HG02642 (cell line): ENCODE measurements at regions not wholly inside any gene's neighbourhood (a gene's known extent, or its start where the extent isn't known, plus 50 kb on each side); places are given as distances from the start of the nearest gene placed in this dataset.
"Not testable (repeated sequence)": the region's sequence is repeated elsewhere in the genome, so short reads cannot be mapped to it uniquely, and the experiment has no call there.

Experiments
- ATAC-seq: cut with Tn5 transposase; IDR thresholded peaks from one replicate; pipeline ENCODE4 v1.9.1; 2021; ENCODE audit warnings: mild to moderate bottlenecking; ENCODE audit not compliant: unreplicated experiment, poor library complexity

DNA sequence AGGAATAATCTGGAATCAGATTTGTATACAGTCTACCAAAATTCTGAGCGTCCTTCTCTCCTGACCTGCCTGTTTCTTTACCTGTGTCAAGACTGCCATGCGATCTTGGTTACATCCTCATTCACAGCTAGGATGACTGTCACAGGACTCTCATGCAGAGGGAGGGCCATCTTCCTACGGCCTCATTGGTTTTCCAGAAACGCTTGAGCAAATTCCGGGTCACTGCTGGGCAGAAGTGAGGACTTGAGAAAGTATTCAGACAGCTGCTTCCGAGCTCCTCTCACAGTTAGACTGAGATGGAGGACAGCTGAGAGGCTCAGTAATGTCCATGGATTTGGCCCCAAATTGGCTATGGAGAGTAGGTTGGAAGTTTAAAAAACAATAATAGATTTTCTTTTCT, 94.2 kb downstream of the TFAP2C start:
- ATAC-seq: no peak

DNA sequence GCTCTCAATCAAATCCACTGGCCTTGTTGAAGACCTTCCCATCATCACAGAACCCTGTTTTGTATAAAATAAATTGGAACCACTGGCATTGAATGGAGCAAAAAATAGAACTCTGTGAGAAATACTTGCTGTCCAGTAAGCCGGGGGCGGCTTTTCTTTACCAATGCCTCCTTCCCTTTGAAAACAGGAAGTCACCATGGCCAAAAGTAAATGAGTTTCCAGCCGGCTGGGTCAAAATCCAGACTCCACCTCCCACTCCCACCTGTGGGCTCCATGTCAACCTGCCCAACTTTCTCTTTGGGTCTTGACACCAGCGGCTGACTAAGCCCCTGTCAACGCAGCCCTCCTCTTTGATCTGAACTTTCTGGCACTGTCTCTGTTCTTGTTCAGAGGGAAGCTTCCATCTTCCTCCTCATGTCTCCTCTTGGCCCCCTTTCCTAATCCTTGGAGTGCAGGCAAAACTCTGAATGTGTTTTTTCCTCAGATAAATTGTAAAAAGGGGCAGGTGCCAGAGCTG, 95.2 kb downstream of the TFAP2C start:
- ATAC-seq: no peak

DNA sequence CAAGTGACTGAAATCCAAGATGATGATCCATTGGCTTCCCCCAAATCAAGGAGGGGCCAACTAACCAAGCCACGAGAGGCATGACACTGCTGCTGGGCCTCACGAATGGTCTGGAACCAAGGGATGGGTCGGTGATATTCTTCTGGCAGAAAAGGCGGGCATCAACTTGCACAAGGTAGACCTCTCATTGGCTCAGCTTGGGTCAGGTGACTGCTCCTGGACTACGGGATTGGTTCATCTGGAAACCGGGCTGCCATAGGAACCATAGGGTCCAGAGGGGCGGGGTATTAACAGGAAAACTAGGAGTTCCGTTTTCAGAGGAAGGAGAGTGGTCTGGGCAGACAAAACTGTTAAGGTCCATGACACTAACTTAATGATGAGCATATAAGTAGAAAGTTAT, 100.9 kb downstream of the TFAP2C start:
- no peak for ATAC-seq

DNA sequence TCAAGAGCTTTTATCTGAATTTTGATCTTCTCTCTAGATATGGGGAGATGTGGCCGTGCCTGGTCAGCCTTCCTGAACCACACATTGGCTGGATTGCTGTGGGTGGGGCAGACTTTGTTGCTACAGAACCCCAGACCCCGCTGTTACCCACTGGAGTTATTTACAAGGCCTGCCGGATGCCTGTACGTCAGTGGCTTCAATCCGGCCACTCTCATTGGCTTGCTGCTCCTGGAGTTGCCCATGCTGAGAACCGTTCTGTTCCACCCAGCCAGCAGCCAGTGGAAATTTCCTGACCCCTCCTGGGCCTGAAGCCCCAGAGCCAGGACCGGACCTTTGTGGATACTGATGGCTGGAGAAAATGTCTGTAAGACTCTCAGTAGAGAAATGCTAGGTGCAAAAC, 101.9 kb downstream of the TFAP2C start:
- no peak for ATAC-seq

DNA sequence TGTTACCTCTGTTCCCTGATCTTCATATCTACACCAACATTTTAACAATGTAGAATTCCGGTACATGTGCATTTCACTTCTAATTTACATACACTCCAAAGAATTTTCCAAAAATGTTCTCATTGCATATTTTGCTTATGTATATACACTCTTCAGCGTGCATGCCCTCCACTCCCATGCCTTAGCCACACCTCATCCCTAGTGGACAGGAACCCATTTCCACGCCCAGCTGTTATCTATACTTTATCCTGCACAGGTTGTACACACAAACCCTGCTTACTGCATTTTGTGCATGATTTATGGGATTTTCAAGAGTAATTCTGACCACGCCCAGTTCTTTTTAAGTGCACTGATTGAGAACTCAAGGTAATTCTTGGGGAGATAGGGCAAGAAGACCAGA, 102.4 kb downstream of the TFAP2C start:
- ATAC-seq: no peak

DNA sequence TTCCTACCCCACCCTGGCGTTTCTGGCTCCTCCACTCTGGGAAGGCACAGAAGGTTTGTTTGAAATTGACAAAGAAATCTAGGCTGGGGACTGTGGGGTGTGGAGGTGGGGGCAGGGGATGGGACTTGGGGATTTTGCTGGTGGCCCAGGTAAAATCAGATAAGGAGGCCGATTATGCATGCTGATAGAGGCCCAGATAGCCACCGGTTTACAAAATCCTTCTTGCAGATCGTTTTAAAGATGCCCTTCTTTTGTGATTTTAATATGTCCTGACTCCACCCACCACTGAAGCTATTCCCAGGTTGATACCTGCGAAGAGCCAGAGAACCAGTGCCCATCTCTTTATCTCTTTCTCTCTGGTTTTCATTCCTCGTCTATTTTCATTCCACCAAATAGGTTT, 104.9 kb downstream of the TFAP2C start:
- no peak for ATAC-seq

DNA sequence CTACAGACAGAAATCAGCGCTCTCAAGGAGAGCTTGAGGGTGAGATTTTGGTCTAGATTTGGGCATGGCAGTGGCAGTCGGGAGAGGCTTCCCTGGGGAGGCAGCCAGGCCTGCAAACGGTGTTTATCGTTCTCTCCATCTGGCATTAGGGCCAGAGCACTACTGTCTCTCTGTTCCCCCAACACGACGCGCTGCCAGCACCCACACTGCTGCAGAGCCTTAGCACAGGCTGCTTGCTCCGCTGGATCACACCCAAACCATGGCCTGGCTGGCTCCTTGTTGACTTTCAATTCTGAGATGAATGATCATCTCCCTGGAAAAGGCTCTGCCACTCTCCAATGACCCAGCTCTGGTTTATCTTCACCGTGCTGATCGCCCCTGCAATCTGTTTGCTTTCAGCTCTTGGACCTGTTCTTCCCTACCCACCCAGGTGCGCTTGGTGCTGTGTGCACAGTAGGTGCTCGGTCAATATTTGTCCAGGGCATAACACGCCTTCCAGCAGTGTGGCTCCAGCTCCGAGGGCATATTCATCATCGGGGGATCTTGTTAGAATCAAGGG, 106.1 kb downstream of the TFAP2C start:
- no peak for ATAC-seq

DNA sequence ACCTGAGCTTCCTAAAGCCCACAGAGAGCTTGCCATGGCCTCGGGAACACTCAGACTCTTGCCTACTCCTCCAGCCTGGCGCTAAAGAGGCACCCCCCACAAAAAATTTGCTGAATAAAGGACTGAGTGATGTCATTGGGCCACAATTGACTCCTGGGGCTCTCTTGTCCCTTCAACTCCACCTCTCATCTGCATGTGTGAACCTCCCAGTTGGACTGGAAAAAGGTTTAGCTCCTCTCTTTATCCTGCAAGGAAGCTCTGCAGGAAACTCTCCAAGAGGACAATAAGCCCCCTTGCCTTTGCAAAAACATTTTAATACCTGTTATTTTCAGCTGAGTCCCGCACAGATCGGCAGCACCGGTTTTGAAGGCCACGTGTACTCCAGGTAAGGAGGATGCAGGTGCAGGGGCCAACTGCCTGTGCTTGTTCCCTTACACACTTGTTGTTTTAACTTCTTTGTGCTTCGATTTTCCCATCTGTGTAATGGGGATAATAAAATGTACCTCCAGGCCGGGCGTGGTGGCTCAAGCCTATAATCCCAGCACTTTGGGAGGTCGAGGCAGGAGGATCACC, 107.3 kb downstream of the TFAP2C start:
- no peak for ATAC-seq

DNA sequence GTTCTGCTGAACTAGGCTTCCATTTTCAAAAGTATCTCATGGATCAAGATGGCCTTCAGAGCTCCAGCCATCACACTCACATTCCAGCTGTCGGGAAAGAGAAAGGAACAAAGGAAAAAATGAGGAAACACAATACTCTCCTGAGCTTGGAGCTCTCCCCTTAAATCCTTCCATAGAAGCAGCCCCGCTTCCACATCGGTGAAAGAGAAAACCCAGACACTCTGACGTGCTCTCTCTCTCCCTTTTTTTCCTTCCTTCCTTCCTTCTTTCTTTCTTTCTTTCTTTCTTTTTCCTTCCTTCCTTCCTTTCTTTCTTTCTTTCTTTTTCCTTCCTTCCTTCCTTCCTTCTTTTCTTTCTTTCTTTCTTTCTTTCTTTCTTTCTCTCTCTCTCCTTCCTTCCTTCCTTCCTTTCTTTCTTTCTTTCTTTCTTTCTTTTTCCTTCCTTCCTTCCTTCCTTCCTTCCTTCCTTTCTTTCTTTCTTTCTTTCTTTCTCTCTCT, 115.3 kb downstream of the TFAP2C start:
- not testable (repeated sequence) for ATAC-seq

DNA sequence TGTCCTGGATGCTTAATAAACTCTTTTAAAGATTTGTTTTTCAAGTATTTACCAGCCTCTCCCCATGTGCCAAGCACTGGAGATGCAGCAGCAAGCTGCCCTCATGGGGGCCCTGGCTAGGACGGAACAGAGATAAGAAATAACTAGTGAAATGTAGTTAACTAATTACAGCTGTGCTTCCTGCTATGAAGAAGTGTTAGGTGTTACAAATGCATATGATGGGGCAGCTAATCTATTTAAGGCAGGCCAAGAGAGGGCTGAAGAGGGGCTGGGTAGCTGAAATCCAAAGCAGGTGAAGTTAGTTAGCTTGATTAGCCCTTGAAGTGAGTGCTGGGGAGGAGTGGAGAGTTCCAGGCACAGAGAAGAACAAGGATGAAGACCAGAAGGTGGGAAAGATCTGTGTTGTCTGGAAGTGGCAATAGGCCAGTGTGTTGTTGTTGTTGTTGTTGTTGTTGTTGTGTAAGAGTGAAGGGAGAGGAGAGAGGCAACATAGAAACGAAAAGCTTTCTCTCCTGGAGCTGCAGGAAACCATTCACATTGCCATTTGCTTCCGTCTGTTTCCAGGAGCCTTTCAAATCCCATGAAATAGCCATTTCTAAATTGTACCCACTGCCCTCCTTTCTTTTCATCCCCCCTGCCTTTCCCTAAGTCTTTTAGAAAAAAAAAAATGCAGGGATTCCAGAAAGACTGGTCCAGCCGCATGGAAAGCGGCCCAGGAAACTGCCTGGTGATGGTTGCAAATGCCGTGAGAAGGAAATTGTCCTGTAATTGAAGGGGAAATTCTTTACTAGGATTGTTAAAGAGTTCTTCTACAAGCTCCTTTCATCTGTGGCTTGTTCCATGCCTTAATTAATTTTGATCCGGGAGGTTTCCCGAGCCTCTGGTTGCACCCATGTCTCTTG, 119.6 kb downstream of the TFAP2C start:
- no peak for ATAC-seq

DNA sequence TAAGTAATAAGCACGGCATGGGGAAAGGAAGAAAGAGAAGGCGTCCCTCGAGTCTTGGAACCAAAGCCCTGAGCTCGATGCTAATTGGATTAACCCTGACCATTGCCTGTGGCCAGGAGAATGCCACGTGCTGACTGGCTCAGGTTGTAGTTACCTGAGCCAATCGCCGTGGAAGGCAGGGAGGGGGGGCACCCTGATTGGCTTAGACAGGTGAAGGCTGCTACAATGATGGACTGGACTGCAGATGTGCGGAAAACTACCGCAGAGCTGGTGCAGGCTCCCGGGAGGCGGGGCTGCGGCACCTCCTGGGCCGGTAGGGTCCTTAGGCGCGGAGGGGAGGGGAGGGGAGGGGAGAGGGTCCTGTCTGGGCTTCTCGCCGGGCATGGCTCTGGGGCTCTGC, 121.3 kb downstream of the TFAP2C start:
- ATAC-seq: no peak

DNA sequence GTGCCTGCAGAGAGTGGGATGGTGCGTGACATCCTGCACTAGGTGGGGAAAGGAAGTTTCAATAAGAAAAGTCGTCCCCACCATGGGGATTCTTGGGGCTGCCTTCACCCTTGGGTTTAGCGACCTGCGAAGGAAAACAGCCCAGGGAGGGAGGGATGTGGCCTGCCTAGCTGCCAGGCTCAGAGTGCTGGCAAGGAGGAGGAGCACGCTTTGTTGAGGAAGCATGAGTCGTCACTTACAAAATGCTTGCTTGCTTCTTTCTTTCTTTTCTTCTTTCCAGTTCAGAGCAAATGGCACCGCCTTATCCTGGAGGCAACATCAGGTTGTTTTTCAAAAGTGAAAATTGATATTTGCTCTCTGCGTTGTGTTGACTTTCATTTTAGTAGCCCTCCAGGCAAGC, 123.2 kb downstream of the TFAP2C start:
- ATAC-seq: no peak

DNA sequence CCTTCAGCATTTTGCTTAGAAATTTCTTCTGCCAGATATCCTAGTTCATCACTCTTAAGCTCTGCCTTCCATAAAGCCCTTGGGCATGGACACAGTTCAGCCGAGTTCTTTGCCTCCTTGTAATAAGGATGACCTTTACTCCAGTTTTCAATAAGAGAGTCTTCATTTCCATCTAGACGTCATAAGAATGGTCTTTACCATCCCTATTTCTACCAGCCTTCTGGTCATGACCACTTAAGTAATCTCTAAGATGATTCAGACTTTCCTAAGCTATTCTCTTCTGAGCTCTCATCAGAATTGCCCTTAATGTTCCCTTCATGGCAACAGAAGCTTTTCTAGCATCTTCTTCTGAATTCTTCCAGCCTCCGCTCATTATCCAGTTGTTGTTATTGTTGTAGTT, 126.1 kb downstream of the TFAP2C start:
- no peak for ATAC-seq

DNA sequence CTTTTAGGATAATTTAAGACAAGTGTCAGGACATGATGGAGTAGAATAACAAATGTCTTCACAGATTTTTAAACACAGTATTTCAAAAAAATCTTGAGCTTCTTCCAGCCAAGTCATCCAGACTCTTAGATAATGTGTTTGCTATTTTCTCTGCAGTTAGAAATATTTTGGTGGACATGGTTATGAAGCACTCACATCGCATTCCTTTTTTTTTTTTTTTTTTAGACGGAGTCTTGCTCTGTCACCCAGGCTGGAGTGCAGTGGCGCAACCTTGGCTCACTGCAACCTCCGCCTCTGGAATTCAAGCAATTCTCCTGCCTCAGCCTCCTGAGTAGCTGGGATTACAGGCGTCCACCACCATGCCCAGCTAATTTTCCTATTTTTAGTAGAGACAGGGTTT, 127.6 kb downstream of the TFAP2C start:
- not testable (repeated sequence) for ATAC-seq

DNA sequence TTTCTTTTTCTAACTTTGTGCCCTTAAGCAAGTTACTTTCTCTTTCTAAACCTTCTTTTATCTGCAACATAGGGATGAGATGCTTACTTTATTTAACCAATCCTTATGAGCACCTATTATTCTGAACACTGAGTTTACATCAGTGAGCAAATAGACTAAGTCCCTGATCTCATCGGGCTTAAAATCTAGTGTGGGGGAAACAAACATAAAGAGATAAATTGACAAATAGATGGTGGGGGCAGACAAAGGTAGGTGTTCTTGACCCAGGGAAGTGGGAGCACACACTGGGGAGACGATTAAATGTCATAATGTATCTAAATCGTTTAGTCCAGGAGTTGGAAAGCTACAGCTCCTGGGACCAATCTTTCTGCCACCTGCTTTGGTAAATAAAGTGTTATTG, 129.6 kb downstream of the TFAP2C start:
- ATAC-seq: no peak

DNA sequence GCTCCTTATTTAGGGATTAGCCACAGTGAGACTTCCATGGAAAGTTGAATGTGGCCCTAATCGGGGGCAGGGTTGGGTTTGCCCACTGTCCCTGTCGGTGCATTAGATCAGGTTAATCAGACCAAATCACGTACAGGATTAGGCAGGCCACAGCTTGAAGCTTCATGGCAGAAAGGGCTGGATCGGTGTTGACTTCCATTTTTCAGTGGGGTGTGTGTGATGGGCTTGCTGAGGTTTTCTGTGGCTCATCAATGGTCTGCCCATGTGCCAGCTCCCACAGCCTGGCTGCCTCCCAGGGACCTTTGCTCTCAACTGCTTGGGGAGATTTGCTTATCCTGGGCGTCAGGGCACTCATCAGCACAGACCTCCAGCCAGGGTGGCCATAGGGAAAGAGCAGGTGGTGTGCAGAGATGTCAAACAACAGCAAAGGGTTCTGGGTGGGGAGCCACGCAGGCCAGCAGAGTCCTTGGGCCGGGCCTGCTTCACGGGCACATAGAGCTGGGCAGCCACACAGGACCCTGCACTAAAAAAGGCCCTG, 130.7 kb downstream of the TFAP2C start:
- no peak for ATAC-seq

DNA sequence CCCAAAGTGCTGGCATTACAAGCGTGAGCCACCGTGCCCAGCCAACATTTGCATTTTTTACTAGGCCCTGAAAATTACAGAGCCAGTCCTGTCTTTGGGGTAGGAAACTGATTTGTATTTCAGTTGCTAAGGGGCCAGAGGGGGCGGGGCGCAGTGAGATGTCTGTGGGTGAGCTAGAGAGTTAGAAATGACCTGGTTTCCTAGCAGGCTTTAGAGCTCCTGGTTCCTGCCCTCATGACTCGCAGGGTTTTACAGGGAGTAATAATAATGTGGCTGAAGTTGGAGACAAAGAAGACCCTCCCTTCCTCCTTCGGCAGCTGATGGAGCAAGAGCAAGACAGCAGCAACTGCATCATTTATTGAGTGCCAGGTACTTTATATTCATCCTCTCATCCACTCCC, 131.5 kb downstream of the TFAP2C start:
- ATAC-seq: no peak

DNA sequence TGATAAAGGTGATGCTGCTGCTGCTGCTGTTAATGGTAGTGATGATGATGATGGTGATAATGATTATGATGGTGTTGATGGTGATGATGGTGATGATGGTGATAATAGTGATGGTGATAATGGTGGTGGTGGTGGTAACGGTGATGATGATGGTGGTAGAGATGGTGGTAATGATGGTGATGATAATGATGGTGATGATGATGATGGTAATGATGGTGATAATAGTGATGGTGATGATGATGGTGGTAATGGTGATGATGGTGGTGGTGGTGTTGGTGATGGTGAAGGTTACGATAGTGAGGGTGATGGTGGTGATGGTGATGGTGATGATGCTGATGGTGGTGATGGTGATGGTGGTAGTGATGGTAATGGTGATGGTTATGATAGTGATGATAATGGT, 132.3 kb downstream of the TFAP2C start:
- no peak for ATAC-seq

DNA sequence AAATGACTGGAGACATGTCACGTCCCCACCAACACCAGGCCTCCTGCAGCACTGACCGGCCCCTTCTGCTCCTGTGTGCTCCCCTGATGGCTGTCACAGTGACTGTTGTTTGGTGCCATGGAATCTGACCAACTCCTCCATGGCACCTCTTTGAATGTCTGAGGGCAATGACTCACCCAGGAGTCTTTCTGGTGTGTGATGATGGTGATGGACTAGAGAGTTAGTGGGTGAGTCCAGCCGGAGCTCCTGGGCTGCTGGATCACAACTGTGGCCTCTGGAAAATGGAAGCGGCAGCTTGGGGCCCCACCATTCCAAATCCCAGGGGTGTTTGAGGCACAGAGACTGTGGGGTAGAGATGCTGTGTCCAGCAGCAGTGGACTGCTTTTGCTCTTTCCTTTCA, 133.3 kb downstream of the TFAP2C start:
- ATAC-seq: no peak

DNA sequence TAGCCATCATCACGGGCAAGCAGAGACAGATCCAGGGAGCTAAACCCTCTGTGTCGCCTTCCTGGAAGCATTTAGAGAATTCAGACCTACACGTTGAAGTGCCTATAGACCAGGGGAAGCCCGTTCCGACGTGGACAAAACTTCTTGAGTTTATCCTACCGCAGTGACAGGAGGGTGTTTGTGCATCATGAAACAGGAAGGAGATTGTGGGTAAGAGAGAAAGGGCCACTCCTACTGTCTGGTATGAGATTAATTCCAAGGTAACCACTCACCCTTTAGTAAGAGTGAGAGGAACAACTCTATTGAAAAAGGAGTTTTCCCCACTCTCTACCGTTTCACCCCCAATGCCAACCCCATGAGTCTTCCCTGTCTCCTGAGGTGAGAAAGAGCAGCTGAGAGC, 133.7 kb downstream of the TFAP2C start:
- ATAC-seq: no peak

DNA sequence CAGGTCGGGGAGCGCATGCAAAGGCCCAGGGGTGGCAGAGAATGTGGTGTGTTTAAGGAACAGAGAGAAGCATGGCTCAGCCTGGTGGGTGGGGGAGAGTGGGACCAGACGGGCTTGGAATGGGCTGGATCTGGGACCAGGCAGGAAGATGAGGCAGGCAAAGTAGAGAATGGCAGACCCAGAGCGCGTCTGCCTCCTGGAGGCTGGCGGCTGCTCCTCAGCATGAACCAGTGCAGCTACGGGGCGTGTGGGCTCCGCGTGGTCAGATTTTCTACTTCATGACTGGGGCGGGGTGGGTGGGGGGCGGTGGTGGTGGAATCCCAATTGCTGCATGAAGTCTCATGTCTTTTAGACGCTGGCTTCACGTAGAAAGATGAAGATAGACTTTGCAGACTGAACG, 135.6 kb downstream of the TFAP2C start:
- ATAC-seq: no peak
